DOHH2 (cell line): ENCODE measurements at regions not wholly inside any gene's neighbourhood (a gene's known extent, or its start where the extent isn't known, plus 50 kb on each side); places are given as distances from the start of the nearest gene placed in this dataset.
"Not testable (repeated sequence)": the region's sequence is repeated elsewhere in the genome, so short reads cannot be mapped to it uniquely, and the experiment has no call there.

Source experiments
- EZH2phosphoT487 ChIP-seq: fragments of 200-600 bp; sonication (generic); IDR thresholded peaks from 2 replicates; pipeline ENCODE4 v1.6.1; 2017; ENCODE audit warnings: borderline replicate concordance, mild to moderate bottlenecking, antibody characterized with exemption, low read length, moderate library complexity, mixed read lengths
- TF ChIP-seq, protein P1 (sequence below): fragments of 200-600 bp; sonication (generic); IDR thresholded peaks from one replicate; pipeline ENCODE4 v1.5.1; 2014; ENCODE audit warnings: antibody characterized with exemption, mild to moderate bottlenecking, low read depth, low read length; ENCODE audit not compliant: poor library complexity, severe bottlenecking

DNA sequence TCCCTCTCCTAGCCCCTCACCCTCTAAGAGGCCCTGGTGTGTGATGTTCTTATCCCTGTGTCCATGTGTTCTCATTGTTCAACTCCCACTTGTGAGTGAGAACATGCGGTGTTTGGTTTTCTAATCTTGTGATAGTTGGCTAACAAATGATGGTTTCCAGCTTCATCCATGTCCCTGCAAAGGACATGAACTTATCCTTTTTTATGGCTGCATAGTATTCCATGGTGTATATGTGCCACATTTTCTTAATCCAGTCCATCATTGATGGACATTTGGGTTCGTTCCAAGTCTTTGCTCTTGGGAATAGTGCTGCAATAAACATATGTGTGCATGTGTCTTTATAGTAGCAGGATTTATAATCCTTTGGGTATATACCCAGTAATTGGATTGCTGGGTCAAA is 353.2 kb upstream of the EDA2R start:
- TF ChIP-seq, protein P1, sequence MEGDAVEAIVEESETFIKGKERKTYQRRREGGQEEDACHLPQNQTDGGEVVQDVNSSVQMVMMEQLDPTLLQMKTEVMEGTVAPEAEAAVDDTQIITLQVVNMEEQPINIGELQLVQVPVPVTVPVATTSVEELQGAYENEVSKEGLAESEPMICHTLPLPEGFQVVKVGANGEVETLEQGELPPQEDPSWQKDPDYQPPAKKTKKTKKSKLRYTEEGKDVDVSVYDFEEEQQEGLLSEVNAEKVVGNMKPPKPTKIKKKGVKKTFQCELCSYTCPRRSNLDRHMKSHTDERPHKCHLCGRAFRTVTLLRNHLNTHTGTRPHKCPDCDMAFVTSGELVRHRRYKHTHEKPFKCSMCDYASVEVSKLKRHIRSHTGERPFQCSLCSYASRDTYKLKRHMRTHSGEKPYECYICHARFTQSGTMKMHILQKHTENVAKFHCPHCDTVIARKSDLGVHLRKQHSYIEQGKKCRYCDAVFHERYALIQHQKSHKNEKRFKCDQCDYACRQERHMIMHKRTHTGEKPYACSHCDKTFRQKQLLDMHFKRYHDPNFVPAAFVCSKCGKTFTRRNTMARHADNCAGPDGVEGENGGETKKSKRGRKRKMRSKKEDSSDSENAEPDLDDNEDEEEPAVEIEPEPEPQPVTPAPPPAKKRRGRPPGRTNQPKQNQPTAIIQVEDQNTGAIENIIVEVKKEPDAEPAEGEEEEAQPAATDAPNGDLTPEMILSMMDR = not testable (repeated sequence)
- TF ChIP-seq EZH2phosphoT487 = not testable (repeated sequence)
